ENCODE measurements at regions not wholly inside any gene's neighbourhood (a gene's known extent, or its start where the extent isn't known, plus 50 kb on each side); places are given as distances from the start of the nearest gene placed in this dataset.

- Mint-ChIP-seq H3K4me1 (ENCODE audit: low read depth, unreplicated experiment) (no peaks in the 10 kb centered on the region), H3K4me3 (ENCODE audit: unreplicated experiment) (no peak overlapping the region), H3K27ac (ENCODE audit: unreplicated experiment) (no peak overlapping the region), H3K27me3 (ENCODE audit: unreplicated experiment) (no peaks in the 10 kb centered on the region), H3K36me3 (ENCODE audit: unreplicated experiment) (no peaks in the 10 kb centered on the region), H3K9me3 (ENCODE audit: unreplicated experiment) (no peaks in the 10 kb centered on the region)
- TF ChIP-seq, protein P1, sequence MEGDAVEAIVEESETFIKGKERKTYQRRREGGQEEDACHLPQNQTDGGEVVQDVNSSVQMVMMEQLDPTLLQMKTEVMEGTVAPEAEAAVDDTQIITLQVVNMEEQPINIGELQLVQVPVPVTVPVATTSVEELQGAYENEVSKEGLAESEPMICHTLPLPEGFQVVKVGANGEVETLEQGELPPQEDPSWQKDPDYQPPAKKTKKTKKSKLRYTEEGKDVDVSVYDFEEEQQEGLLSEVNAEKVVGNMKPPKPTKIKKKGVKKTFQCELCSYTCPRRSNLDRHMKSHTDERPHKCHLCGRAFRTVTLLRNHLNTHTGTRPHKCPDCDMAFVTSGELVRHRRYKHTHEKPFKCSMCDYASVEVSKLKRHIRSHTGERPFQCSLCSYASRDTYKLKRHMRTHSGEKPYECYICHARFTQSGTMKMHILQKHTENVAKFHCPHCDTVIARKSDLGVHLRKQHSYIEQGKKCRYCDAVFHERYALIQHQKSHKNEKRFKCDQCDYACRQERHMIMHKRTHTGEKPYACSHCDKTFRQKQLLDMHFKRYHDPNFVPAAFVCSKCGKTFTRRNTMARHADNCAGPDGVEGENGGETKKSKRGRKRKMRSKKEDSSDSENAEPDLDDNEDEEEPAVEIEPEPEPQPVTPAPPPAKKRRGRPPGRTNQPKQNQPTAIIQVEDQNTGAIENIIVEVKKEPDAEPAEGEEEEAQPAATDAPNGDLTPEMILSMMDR (IDR thresholded peaks at IDR 0.05; ENCODE audit: partially characterized antibody, unreplicated experiment) = no peak
- no peak for DNase-seq
Observed at GRCh38 chr1:168958562-168959289, 147.8 kb upstream of the ATP1B1 start.

- no peak for DNase-seq
- Mint-ChIP-seq H3K36me3 (ENCODE audit: unreplicated experiment) (no peaks in the 10 kb centered on the region), H3K4me3 (ENCODE audit: unreplicated experiment) (no peak overlapping the region), H3K4me1 (ENCODE audit: low read depth, unreplicated experiment) (no peaks in the 10 kb centered on the region), H3K27me3 (ENCODE audit: unreplicated experiment) (peaks cover 2% of the 10 kb centered on the region), H3K9me3 (ENCODE audit: unreplicated experiment) (no peaks in the 10 kb centered on the region), H3K27ac (ENCODE audit: unreplicated experiment) (no peak overlapping the region)
- TF ChIP-seq, protein P1 (IDR thresholded peaks at IDR 0.05; ENCODE audit: partially characterized antibody, unreplicated experiment) = no peak
Observed at GRCh38 chr1:168959382-168959781, 147.1 kb upstream of the ATP1B1 start.

DNA sequence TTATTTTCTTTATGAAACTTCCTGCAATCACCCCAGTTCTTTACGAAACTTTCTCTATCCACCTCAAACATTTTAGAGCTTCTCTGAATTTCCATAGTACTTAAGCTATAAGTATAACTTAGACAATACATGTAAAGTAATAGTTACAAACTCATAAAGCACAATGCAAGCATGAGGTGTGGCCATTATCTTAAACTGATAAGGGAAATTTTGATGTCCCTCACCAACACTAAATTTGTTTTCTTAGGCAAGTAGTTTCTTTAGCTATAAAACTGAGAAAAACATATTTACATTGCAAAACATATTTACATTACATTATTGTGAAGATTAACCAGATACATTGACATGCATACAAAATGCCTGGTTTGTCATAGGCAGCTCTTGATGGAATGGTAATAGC is 146.4 kb upstream of the ATP1B1 start:
- Mint-ChIP-seq H3K4me3 (ENCODE audit: unreplicated experiment) (no peak overlapping the region), H3K4me1 (ENCODE audit: low read depth, unreplicated experiment) (no peaks in the 10 kb centered on the region), H3K27me3 (ENCODE audit: unreplicated experiment) (peaks cover 5% of the 10 kb centered on the region), H3K9me3 (ENCODE audit: unreplicated experiment) (no peaks in the 10 kb centered on the region), H3K36me3 (ENCODE audit: unreplicated experiment) (no peaks in the 10 kb centered on the region), H3K27ac (ENCODE audit: unreplicated experiment) (no peak overlapping the region)
- no peak for DNase-seq
- TF ChIP-seq, protein P1 (IDR thresholded peaks at IDR 0.05; ENCODE audit: partially characterized antibody, unreplicated experiment) = no peak

- H3K27ac Mint-ChIP-seq (ENCODE audit: unreplicated experiment) = no peak overlapping the region
- no peaks in the 10 kb centered on the region for H3K4me1 Mint-ChIP-seq (ENCODE audit: low read depth, unreplicated experiment)
- H3K4me3 Mint-ChIP-seq (ENCODE audit: unreplicated experiment) = no peak overlapping the region
- H3K36me3 Mint-ChIP-seq (ENCODE audit: unreplicated experiment) = no peaks in the 10 kb centered on the region
- peaks cover 5% of the 10 kb centered on the region for H3K27me3 Mint-ChIP-seq (ENCODE audit: unreplicated experiment)
- no peaks in the 10 kb centered on the region for H3K9me3 Mint-ChIP-seq (ENCODE audit: unreplicated experiment)
- DNase-seq = no peak
- TF ChIP-seq, protein P1 (IDR thresholded peaks at IDR 0.05; ENCODE audit: partially characterized antibody, unreplicated experiment) = no peak
Observed at GRCh38 chr1:168960595-168960994, 145.9 kb upstream of the ATP1B1 start.

DNA sequence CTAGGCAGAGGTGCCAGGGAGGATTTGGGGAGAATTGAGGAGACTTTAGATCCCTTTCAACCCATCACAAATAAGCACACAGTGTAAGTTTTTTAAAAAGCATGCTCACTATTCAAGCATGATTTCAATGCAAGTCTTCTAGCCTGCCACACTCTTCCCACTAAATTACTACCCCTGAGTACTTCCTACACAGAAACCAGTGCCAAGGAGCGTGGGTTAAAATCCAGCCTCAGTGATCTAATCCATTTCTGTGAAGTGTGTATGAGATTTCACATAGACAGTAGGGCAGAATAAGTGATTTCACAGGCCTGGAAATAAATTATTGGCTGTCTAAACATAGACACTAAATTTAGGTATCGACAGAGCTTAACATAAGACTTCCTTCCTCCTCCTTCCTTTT is 142.9 kb upstream of the ATP1B1 start:
- Mint-ChIP-seq H3K4me1 (ENCODE audit: low read depth, unreplicated experiment) (no peaks in the 10 kb centered on the region), H3K4me3 (ENCODE audit: unreplicated experiment) (no peak overlapping the region), H3K27ac (ENCODE audit: unreplicated experiment) (no peak overlapping the region), H3K36me3 (ENCODE audit: unreplicated experiment) (no peaks in the 10 kb centered on the region), H3K9me3 (ENCODE audit: unreplicated experiment) (no peaks in the 10 kb centered on the region), H3K27me3 (ENCODE audit: unreplicated experiment) (peaks cover 5% of the 10 kb centered on the region)
- TF ChIP-seq, protein P1 (IDR thresholded peaks at IDR 0.05; ENCODE audit: partially characterized antibody, unreplicated experiment) = no peak
- DNase-seq = no peak

Data from glutamatergic neuron (in vitro differentiated cells).